ENCODE measurements at regions not wholly inside any gene's neighbourhood (a gene's known extent, or its start where the extent isn't known, plus 50 kb on each side); places are given as distances from the start of the nearest gene placed in this dataset.

GRCh38 chr16:7849841-7850240, 517.2 kb downstream of the RBFOX1 start:
- no peak overlapping the region for H4K8ac ChIP-seq (ENCODE audit: extremely low read depth, insufficient read depth, low read length)
- no peaks in the 10 kb centered on the region for H3K9me3 ChIP-seq (ENCODE audit: insufficient read depth in 2 of 2, low read depth in 1 of 2, low read length in 1 of 2)
- no peak overlapping the region for H3K4me2 ChIP-seq (ENCODE audit: insufficient read depth in 1 of 2, low read depth in 2 of 2, low read length in 2 of 2)
- no peaks in the 10 kb centered on the region for H3K36me3 ChIP-seq (ENCODE audit: control insufficient read depth in 2 of 4, insufficient read depth in 4 of 4, low read length in 3 of 4)
- no peak overlapping the region for H3K4me3 ChIP-seq (ENCODE audit: extremely low read depth in 1 of 4, insufficient read depth in 2 of 4, low read depth in 3 of 4, low read length in 4 of 4)
- H3K79me2 ChIP-seq (ENCODE audit: control insufficient read depth in 1 of 2, insufficient read depth in 2 of 2, low read length in 2 of 2) = no peaks in the 10 kb centered on the region
- no peaks in the 10 kb centered on the region for H4K20me1 ChIP-seq (replicated peaks in 1 of 2; ENCODE audit: control insufficient read depth in 1 of 2, insufficient read depth in 2 of 2, low read length in 2 of 2)
- no peak overlapping the region for H3K4ac ChIP-seq (replicated peaks; ENCODE audit: insufficient read length, low read depth, low read length)
- FAIRE-seq (no peak), DNase-seq (ENCODE audit: low read depth in 1 of 2, low spot score in 2 of 2) (no peak)
- no peak overlapping the region for H2AK5ac ChIP-seq (ENCODE audit: low read depth, low read length)
- H3K14ac ChIP-seq (ENCODE audit: insufficient read length) = no peak overlapping the region
- no peak overlapping the region for H2AFZ ChIP-seq (ENCODE audit: low read length)
- H3K23ac ChIP-seq (ENCODE audit: insufficient read length) = no peak overlapping the region
- no peak overlapping the region for H3K56ac ChIP-seq (replicated peaks; ENCODE audit: insufficient read length, low read depth, low read length)
- H2BK5ac ChIP-seq (ENCODE audit: low read depth, low read length) = no peak overlapping the region
- POLR2A ChIA-PET (ENCODE audit: partially characterized antibody) = no interaction called here
- H4K91ac ChIP-seq (replicated peaks; ENCODE audit: insufficient read length, low read length) = no peak overlapping the region
- no peak overlapping the region for H2BK12ac ChIP-seq (ENCODE audit: low read depth, low read length)
- H3K27ac ChIP-seq (ENCODE audit: low read depth, low read length) = no peak overlapping the region
- no peak overlapping the region for H3K9ac ChIP-seq (replicated peaks in 1 of 4; ENCODE audit: extremely low read depth in 1 of 4, low read depth in 3 of 4, low read length in 3 of 4)
- no peaks in the 10 kb centered on the region for H3K23me2 ChIP-seq (ENCODE audit: low read depth, low read length)
- no peak overlapping the region for H2BK120ac ChIP-seq (replicated peaks; ENCODE audit: low read depth, low read length)
- no peaks in the 10 kb centered on the region for H3K4me1 ChIP-seq (replicated peaks in 1 of 4; ENCODE audit: control insufficient read depth in 3 of 4, insufficient read depth in 4 of 4, low read length in 3 of 4)
- no peak overlapping the region for H2BK20ac ChIP-seq (ENCODE audit: low read length)
- H4K5ac ChIP-seq (ENCODE audit: insufficient read length, low read depth, low read length) = no peak overlapping the region
- no peak overlapping the region for H2BK15ac ChIP-seq (ENCODE audit: low read length)
- CTCF ChIA-PET (ENCODE audit: partially characterized antibody) = no interaction called here
- 87% methylated on average over 3 of the region's 3 CpGs; no CpG with 5 or more reads in 1 of the 2 experiments for WGBS, 2 experiments (ENCODE audit: extremely low coverage in 1 of 2, insufficient coverage in 1 of 2, insufficient read length in 1 of 2, insufficient replicate concordance in 2 of 2, low coverage in 1 of 2, low lambda C conversion rate in 2 of 2, missing lambda C conversion rate in 1 of 2)
- H3K18ac ChIP-seq (ENCODE audit: extremely low read depth, low read length) = no peak overlapping the region
- no peaks in the 10 kb centered on the region for H3K79me1 ChIP-seq (ENCODE audit: low read depth, low read length)
- no peaks in the 10 kb centered on the region for H3K27me3 ChIP-seq (replicated peaks in 1 of 4; ENCODE audit: control insufficient read depth in 3 of 4, extremely low read depth in 1 of 4, insufficient read depth in 3 of 4, low read length in 3 of 4)
- no peak for TF ChIP-seq ATF3 (IDR thresholded peaks at IDR 0.05; ENCODE audit: insufficient read depth, low read depth, low read length)
- no peak for TF ChIP-seq SP1 (IDR thresholded peaks at IDR 0.05; ENCODE audit: low read depth, low read length)
- TF ChIP-seq EP300 (IDR thresholded peaks at IDR 0.05; ENCODE audit: borderline replicate concordance in 1 of 2, low read depth in 2 of 2, low read length in 2 of 2) = no peak
- TF ChIP-seq SRF (IDR thresholded peaks at IDR 0.05; ENCODE audit: low read depth, low read length) = no peak
- no peak for TF ChIP-seq CTCF (IDR thresholded peaks at IDR 0.05; ENCODE audit: control extremely low read depth in 1 of 3, insufficient read depth in 1 of 3, low read depth in 1 of 3, low read length in 3 of 3)
- TF ChIP-seq MAX (IDR thresholded peaks at IDR 0.05) = no peak
- TF ChIP-seq HDAC2 (IDR thresholded peaks at IDR 0.05; ENCODE audit: borderline replicate concordance in 1 of 2, low read depth in 2 of 2, low read length in 2 of 2) = no peak
- no peak for TF ChIP-seq GABPA (IDR thresholded peaks at IDR 0.05; ENCODE audit: borderline replicate concordance, insufficient read depth, low read length)
- TF ChIP-seq NANOG (IDR thresholded peaks at IDR 0.05; ENCODE audit: insufficient read depth, low read depth, low read length, poor library complexity, severe bottlenecking) = no peak
- no peak for TF ChIP-seq TAF1 (IDR thresholded peaks at IDR 0.05; ENCODE audit: low read depth, low read length)
- TF ChIP-seq HDAC6 (IDR thresholded peaks at IDR 0.05; ENCODE audit: low read depth, low read length) = no peak
